ENCODE measurements at regions not wholly inside any gene's neighbourhood (a gene's known extent, or its start where the extent isn't known, plus 50 kb on each side); places are given as distances from the start of the nearest gene placed in this dataset.
A peak's percentile ranks its signal among the peaks of the same experiment; 100 is the strongest.

GRCh38 chr14:22112004-22112403, 438.4 kb upstream of the OR4E1 start:
- peak in 1 of 6 experiments; percentile 35 for TF ChIP-seq CTCF (IDR thresholded peaks at IDR 0.05)
- no peak for TF ChIP-seq POLR2A (IDR thresholded peaks at IDR 0.05)

All from adrenal gland (tissue), 5 donors.